ENCODE measurements at regions not wholly inside any gene's neighbourhood (a gene's known extent, or its start where the extent isn't known, plus 50 kb on each side); places are given as distances from the start of the nearest gene placed in this dataset.
"Not testable (repeated sequence)": the region's sequence is repeated elsewhere in the genome, so short reads cannot be mapped to it uniquely, and the experiment has no call there.

- DNase-seq: no peak
Measured at GRCh38 chr13:30058429-30058828, 208.0 kb upstream of the UBL3 start.

- not testable (repeated sequence) for DNase-seq
Measured at GRCh38 chr13:30054546-30054945, 204.1 kb upstream of the UBL3 start.

- DNase-seq: no peak
Measured at GRCh38 chr13:30053939-30054338, 203.5 kb upstream of the UBL3 start.

GRCh38 chr13:30052120-30052519 lies 201.7 kb upstream of the UBL3 start:
- DNase-seq: no peak

GRCh38 chr13:30051531-30052060 lies 201.2 kb upstream of the UBL3 start:
- no peak for DNase-seq

GRCh38 chr13:30049692-30050091 lies 199.3 kb upstream of the UBL3 start:
- no peak for DNase-seq

DNA sequence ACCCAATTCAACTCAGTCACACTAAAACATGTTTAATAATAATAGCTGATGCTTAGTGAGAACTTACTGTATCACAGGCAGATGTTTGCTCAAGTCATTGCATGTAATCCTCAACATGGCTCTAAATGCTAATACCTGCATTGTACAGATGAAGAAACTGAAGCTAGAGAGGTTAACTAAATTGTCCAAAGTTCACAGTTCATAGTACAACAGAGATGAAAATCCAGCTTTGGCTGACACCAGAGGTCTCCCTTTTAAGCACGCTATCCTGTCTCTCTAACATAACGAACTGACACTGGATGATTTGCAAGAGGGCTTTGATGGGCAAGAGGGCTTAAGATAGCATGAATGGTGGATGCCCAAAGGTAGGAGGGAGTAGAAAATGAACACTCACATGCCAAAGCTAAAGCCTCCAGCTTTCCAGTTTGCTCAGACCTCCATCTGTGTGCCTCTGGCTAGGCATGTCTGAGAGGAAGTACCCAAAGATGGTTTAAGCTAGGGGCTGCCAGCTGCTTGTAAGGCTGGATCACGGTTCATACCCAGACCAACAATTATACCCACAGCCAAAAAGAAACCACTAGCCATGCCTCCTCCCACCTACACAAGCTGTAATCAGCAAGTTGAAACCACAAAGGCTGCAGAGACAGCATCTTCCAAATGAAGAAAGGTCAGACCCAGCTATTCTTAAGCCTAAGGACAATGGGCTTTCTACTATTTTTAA lies 196.9 kb upstream of the UBL3 start:
- DNase-seq: no peak

DNA sequence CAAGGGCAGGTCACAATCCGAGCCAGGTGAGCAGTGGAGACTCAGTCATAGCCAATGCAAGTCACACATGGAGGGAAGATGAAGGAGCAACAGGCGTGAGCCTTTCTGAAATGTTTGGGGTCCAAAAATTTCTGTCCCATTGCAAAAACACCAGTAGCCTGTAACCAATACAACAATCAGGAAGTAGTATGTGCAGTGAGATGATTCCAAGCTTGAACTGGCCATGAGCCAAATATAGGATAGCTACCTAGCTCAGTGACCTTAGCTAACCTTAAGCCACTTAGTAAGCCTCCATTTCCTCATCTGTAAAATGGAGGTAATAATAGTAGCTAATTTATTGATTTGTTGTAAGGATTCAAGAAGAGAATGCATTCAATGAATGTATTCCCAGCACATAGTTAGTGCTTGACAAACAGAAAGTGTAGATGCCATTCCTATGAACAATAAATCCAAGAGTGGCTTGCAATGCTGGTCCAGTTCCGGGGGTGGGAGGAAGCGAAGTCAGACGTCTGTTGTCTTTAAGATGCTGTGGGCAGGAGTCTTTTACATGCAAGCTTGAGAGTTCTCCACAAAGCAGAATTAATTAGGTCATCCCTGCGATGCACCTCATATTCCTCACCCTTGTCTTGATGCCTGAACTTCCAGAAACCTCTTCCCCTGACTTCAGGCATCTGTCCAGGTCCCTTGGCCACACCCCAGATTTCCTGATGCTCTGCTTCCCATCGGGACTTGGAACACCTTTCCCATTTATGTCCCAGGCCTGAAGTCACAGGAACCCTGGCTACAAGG lies 195.7 kb upstream of the UBL3 start:
- DNase-seq: no peak

DNA sequence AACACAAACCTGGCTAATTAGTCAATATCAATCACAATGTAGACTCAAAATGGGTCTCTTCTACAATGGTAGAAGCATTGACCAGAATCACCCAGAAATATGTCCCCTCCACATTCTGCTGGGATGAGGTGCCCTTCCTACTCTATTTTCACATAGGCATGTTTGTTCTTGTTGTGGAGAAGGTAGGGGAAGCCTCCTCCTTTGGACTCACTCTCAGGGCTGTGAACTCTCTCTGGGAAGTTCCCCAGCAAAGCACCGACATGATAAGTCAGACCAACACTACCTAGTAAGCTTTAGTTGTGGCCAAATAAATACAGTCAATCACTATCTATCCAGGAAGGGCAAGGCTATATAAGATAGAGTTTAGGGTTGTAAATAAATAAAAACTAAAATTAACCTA lies 194.5 kb upstream of the UBL3 start:
- DNase-seq: no peak

GRCh38 chr13:30043631-30043925 lies 193.2 kb upstream of the UBL3 start:
- DNase-seq: no peak

DNA sequence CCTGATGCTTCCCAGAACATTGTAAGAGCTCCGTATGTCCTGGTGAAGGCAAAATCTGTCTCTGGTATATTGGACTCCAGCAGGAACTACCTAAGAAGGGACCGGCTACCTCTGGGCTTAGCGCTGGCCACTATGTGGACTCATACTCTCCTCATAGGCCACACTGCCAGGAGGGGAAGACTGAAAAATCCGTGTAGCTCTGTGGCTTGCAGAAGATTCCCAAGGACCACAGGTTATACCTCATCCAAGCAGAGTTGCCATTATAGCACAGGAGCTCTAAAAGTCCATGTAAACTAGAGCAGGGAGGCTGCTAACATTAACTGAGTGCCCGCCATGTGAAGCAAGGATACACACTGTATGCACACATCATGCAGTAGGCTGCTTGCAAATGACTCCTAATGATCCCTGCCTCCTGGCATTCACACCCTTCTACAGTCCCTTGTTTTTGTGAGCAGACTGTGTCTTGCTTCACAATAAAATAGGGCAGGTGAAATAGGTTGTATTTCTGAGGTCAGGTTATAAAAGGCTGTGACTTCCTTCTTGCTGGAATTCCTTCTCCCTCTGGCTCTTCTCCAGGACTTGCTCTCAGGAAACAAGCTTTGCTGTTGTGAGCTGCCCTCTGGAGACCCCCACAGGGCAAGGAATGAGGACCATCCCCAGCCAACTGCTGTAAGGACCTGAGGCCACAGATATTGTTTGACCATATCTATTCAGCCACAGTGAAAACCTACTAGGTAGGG lies 192.6 kb upstream of the UBL3 start:
- DNase-seq: no peak

DNA sequence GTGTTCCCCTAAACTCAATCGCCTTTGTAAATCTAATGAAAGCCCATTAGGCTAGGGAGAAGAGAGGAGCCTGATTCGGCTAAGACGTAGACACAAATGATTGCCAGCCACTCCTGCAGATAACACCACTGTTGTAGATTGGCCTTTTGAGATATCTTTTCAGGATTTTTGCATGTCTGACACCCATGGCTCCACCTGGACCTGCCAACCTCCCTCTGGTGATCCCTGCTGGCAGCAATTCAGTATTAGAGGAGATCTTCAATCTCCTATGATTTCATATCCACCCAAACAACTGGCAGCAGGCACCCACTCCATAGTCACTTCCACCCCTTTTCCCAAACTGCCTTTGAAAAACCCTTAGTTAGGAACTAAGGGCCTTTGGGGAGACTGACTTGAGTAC lies 191.9 kb upstream of the UBL3 start:
- no peak for DNase-seq

DNA sequence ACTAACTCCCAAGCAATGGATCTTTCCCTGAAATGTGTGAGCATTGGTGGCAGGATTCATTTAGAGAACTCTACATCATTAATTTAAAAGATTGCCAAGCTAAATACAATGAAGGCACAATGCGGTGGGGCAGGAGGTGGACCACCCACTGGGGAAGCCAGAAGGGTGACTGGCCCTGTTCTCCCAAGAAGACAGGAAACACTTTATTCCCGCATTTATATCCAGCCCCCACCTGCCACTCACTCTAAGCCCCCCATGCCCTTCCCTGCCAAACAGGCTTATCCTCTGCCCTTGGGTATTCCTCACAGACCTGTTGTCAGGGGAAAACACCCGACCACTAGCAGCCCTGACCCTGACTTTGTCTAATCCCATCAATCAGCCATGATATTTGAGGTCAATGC lies 189.1 kb upstream of the UBL3 start:
- no peak for DNase-seq

DNA sequence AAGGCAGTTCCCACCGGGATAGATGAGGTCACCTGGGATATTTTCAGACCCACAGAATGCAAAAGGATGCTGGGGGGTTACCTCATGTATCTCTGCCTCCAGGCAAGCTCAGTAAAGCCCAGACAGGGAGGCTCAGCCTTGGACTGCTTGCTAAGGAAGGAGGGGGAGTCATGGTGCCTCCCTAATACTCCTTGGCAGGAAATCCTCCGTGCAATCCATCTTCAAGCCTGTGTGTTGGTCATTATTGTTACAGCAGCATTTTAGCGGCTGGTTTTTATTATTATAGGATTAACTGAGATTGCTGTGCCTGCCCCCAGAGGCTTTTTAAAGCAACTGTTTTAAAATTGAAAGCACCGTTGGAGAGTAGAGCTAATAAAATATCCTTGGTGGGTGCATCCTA lies 188.5 kb upstream of the UBL3 start:
- no peak for DNase-seq

DNA sequence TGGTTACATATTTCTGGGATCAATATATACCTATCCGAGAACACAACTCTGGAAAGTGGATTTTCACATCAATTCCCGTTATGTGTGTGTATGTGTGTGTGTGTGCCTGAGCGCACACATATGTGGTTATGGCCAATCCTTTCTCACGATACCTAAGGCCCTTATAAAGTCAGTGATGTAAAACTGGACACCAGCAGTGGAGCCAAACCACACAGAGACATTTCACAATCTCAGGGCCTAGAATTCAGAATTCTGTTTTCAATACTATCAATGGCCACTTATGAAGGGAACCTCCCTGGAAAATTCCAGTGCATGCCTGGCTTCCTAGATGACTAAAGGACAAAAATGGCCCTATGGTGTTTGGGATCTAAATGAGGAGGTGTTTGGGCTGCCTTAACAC lies 187.3 kb upstream of the UBL3 start:
- no peak for DNase-seq

- no peak for DNase-seq
Measured at GRCh38 chr13:30037306-30037705, 186.9 kb upstream of the UBL3 start.

GRCh38 chr13:30034458-30034795 lies 184.0 kb upstream of the UBL3 start:
- DNase-seq: no peak

- DNase-seq: no peak
Measured at GRCh38 chr13:30033681-30034457, 183.5 kb upstream of the UBL3 start.

DNA sequence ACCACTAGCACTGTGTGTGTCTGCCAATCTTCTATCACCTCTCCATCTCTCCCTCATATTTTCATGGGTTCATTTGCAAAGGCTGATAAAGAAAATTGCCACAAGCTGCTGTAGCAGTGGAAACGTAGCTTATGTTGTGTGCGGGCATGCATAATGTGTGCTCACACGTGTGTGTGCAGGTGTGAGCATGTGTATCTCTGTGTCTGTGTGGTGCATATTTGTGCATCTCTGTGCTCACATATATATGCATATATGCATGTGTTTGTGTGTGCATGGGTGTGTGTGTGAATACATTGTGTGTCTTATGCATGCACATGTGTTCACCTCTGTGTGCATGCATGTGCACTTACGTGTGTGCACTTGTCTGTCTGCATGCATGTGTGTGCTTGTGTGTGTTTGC lies 181.8 kb upstream of the UBL3 start:
- no peak for DNase-seq

GRCh38 chr13:30031488-30031887 lies 181.1 kb upstream of the UBL3 start:
- DNase-seq: no peak

GRCh38 chr13:30030141-30030750 lies 179.8 kb upstream of the UBL3 start:
- no peak for DNase-seq

- DNase-seq: no peak
Measured at GRCh38 chr13:30027569-30028455, 177.4 kb upstream of the UBL3 start.

Data from NCI-H1436 treated with DMSO at 0.1 percent for 48 hours (cell line).